ENCODE measurements at regions not wholly inside any gene's neighbourhood (a gene's known extent, or its start where the extent isn't known, plus 50 kb on each side); places are given as distances from the start of the nearest gene placed in this dataset.

- no peak for TF ChIP-seq CTCF (IDR thresholded peaks at IDR 0.05; ENCODE audit: insufficient read depth, low read depth, low read length, missing control alignments)
- H3K4me3 ChIP-seq (ENCODE audit: low read depth, low read length): no peak overlapping the region
- DNase-seq (ENCODE audit: low read depth): no peak
These were observed 290.7 kb downstream of the NFIB start for GRCh38 chr9:14023285-14023684.

GRCh38 chr9:14021871-14022525, 291.9 kb downstream of the NFIB start:
- DNase-seq (ENCODE audit: low read depth): no peak
- TF ChIP-seq CTCF (IDR thresholded peaks at IDR 0.05; ENCODE audit: insufficient read depth, low read depth, low read length, missing control alignments): no peak
- H3K4me3 ChIP-seq (ENCODE audit: low read depth, low read length): no peak overlapping the region

- H3K4me3 ChIP-seq (ENCODE audit: low read depth, low read length): no peak overlapping the region
- no peak for TF ChIP-seq CTCF (IDR thresholded peaks at IDR 0.05; ENCODE audit: insufficient read depth, low read depth, low read length, missing control alignments)
- no peak for DNase-seq (ENCODE audit: low read depth)
These were observed 295.9 kb downstream of the NFIB start for GRCh38 chr9:14018081-14018480.

- no peak for TF ChIP-seq CTCF (IDR thresholded peaks at IDR 0.05; ENCODE audit: insufficient read depth, low read depth, low read length, missing control alignments)
- DNase-seq (ENCODE audit: low read depth): no peak
- H3K4me3 ChIP-seq (ENCODE audit: low read depth, low read length): no peak overlapping the region
These were observed 299.2 kb downstream of the NFIB start for GRCh38 chr9:14014744-14015143.

GRCh38 chr9:14014218-14014617, 299.7 kb downstream of the NFIB start:
- no peak for TF ChIP-seq CTCF (IDR thresholded peaks at IDR 0.05; ENCODE audit: insufficient read depth, low read depth, low read length, missing control alignments)
- H3K4me3 ChIP-seq (ENCODE audit: low read depth, low read length): no peak overlapping the region
- DNase-seq (ENCODE audit: low read depth): no peak

- H3K4me3 ChIP-seq (ENCODE audit: low read depth, low read length): no peak overlapping the region
- DNase-seq (ENCODE audit: low read depth): no peak
- no peak for TF ChIP-seq CTCF (IDR thresholded peaks at IDR 0.05; ENCODE audit: insufficient read depth, low read depth, low read length, missing control alignments)
These were observed 302.0 kb downstream of the NFIB start for GRCh38 chr9:14011799-14012560.
